ENCODE measurements at regions not wholly inside any gene's neighbourhood (a gene's known extent, or its start where the extent isn't known, plus 50 kb on each side); places are given as distances from the start of the nearest gene placed in this dataset.

GRCh38 chr4:144202081-144202480 lies 61.6 kb upstream of the GYPA start:
- Histone ChIP-seq H3K4me3 (ENCODE audit: insufficient read depth, low read depth, low read length) (no peak overlapping the region), H3K36me3 (replicated peaks; ENCODE audit: control insufficient read depth, insufficient read depth, low read length) (no peaks in the 10 kb centered on the region), H3K27me3 (ENCODE audit: control insufficient read depth, insufficient read depth, low read length) (no peaks in the 10 kb centered on the region)
- no peak for DNase-seq

- DNase-seq, result no peak
- Histone ChIP-seq H3K27me3 (ENCODE audit: control insufficient read depth, insufficient read depth, low read length) (no peaks in the 10 kb centered on the region), H3K36me3 (replicated peaks; ENCODE audit: control insufficient read depth, insufficient read depth, low read length) (no peaks in the 10 kb centered on the region), H3K4me3 (ENCODE audit: insufficient read depth, low read depth, low read length) (no peak overlapping the region)
Observed at GRCh38 chr4:144203155-144203554, 62.6 kb upstream of the GYPA start.

- no peak for DNase-seq
- H3K36me3 ChIP-seq (replicated peaks; ENCODE audit: control insufficient read depth, insufficient read depth, low read length), result no peaks in the 10 kb centered on the region
- no peaks in the 10 kb centered on the region for H3K27me3 ChIP-seq (ENCODE audit: control insufficient read depth, insufficient read depth, low read length)
- H3K4me3 ChIP-seq (ENCODE audit: insufficient read depth, low read depth, low read length), result no peak overlapping the region
Observed at GRCh38 chr4:144204431-144204830, 63.9 kb upstream of the GYPA start.

- H3K27me3 ChIP-seq (ENCODE audit: control insufficient read depth, insufficient read depth, low read length), result no peaks in the 10 kb centered on the region
- H3K36me3 ChIP-seq (replicated peaks; ENCODE audit: control insufficient read depth, insufficient read depth, low read length), result no peaks in the 10 kb centered on the region
- H3K4me3 ChIP-seq (ENCODE audit: insufficient read depth, low read depth, low read length), result no peak overlapping the region
- DNase-seq, result no peak
Observed at GRCh38 chr4:144206711-144207110, 66.2 kb upstream of the GYPA start.

GRCh38 chr4:144208074-144208473 lies 67.6 kb upstream of the GYPA start:
- H3K36me3 ChIP-seq (replicated peaks; ENCODE audit: control insufficient read depth, insufficient read depth, low read length), result no peaks in the 10 kb centered on the region
- H3K4me3 ChIP-seq (ENCODE audit: insufficient read depth, low read depth, low read length), result no peak overlapping the region
- H3K27me3 ChIP-seq (ENCODE audit: control insufficient read depth, insufficient read depth, low read length), result no peaks in the 10 kb centered on the region
- no peak for DNase-seq

- no peak for DNase-seq
- H3K4me3 ChIP-seq (ENCODE audit: insufficient read depth, low read depth, low read length), result no peak overlapping the region
- no peaks in the 10 kb centered on the region for H3K36me3 ChIP-seq (replicated peaks; ENCODE audit: control insufficient read depth, insufficient read depth, low read length)
- no peaks in the 10 kb centered on the region for H3K27me3 ChIP-seq (ENCODE audit: control insufficient read depth, insufficient read depth, low read length)
Observed at GRCh38 chr4:144209491-144209890, 69.0 kb upstream of the GYPA start.

GRCh38 chr4:144213371-144213770 lies 72.9 kb upstream of the GYPA start:
- Histone ChIP-seq H3K36me3 (replicated peaks; ENCODE audit: control insufficient read depth, insufficient read depth, low read length) (no peaks in the 10 kb centered on the region), H3K27me3 (ENCODE audit: control insufficient read depth, insufficient read depth, low read length) (no peaks in the 10 kb centered on the region), H3K4me3 (ENCODE audit: insufficient read depth, low read depth, low read length) (no peak overlapping the region)
- no peak for DNase-seq

- DNase-seq, result no peak
- H3K27me3 ChIP-seq (ENCODE audit: control insufficient read depth, insufficient read depth, low read length), result no peaks in the 10 kb centered on the region
- H3K4me3 ChIP-seq (ENCODE audit: insufficient read depth, low read depth, low read length), result no peak overlapping the region
- no peaks in the 10 kb centered on the region for H3K36me3 ChIP-seq (replicated peaks; ENCODE audit: control insufficient read depth, insufficient read depth, low read length)
Observed at GRCh38 chr4:144223149-144223548, 82.6 kb upstream of the GYPA start.

- no peaks in the 10 kb centered on the region for H3K27me3 ChIP-seq (ENCODE audit: control insufficient read depth, insufficient read depth, low read length)
- no peak overlapping the region for H3K4me3 ChIP-seq (ENCODE audit: insufficient read depth, low read depth, low read length)
- no peak for DNase-seq
- H3K36me3 ChIP-seq (replicated peaks; ENCODE audit: control insufficient read depth, insufficient read depth, low read length), result no peaks in the 10 kb centered on the region
Observed at GRCh38 chr4:144223661-144224060, 83.1 kb upstream of the GYPA start.

GRCh38 chr4:144259285-144259684 lies 118.8 kb upstream of the GYPA start:
- no peaks in the 10 kb centered on the region for H3K27me3 ChIP-seq (ENCODE audit: control insufficient read depth, insufficient read depth, low read length)
- no peaks in the 10 kb centered on the region for H3K36me3 ChIP-seq (replicated peaks; ENCODE audit: control insufficient read depth, insufficient read depth, low read length)
- no peak for DNase-seq
- no peak overlapping the region for H3K4me3 ChIP-seq (ENCODE audit: insufficient read depth, low read depth, low read length)

GRCh38 chr4:144267084-144267483 lies 126.6 kb upstream of the GYPA start:
- Histone ChIP-seq H3K27me3 (ENCODE audit: control insufficient read depth, insufficient read depth, low read length) (no peaks in the 10 kb centered on the region), H3K36me3 (replicated peaks; ENCODE audit: control insufficient read depth, insufficient read depth, low read length) (no peaks in the 10 kb centered on the region), H3K4me3 (ENCODE audit: insufficient read depth, low read depth, low read length) (no peak overlapping the region)
- no peak for DNase-seq

GRCh38 chr4:144280688-144281087 lies 140.2 kb upstream of the GYPA start:
- H3K36me3 ChIP-seq (replicated peaks; ENCODE audit: control insufficient read depth, insufficient read depth, low read length), result no peaks in the 10 kb centered on the region
- no peak overlapping the region for H3K4me3 ChIP-seq (ENCODE audit: insufficient read depth, low read depth, low read length)
- no peaks in the 10 kb centered on the region for H3K27me3 ChIP-seq (ENCODE audit: control insufficient read depth, insufficient read depth, low read length)
- DNase-seq, result no peak

- H3K36me3 ChIP-seq (replicated peaks; ENCODE audit: control insufficient read depth, insufficient read depth, low read length), result no peaks in the 10 kb centered on the region
- no peak for DNase-seq
- no peaks in the 10 kb centered on the region for H3K27me3 ChIP-seq (ENCODE audit: control insufficient read depth, insufficient read depth, low read length)
- no peak overlapping the region for H3K4me3 ChIP-seq (ENCODE audit: insufficient read depth, low read depth, low read length)
Observed at GRCh38 chr4:144283526-144283925, 143.0 kb upstream of the GYPA start.

- no peaks in the 10 kb centered on the region for H3K36me3 ChIP-seq (replicated peaks; ENCODE audit: control insufficient read depth, insufficient read depth, low read length)
- H3K4me3 ChIP-seq (ENCODE audit: insufficient read depth, low read depth, low read length), result no peak overlapping the region
- no peak for DNase-seq
- no peaks in the 10 kb centered on the region for H3K27me3 ChIP-seq (ENCODE audit: control insufficient read depth, insufficient read depth, low read length)
Observed at GRCh38 chr4:144284026-144284425, 143.5 kb upstream of the GYPA start.

GRCh38 chr4:144288011-144288903 lies 147.7 kb upstream of the GYPA start:
- no peak overlapping the region for H3K4me3 ChIP-seq (ENCODE audit: insufficient read depth, low read depth, low read length)
- no peaks in the 10 kb centered on the region for H3K36me3 ChIP-seq (replicated peaks; ENCODE audit: control insufficient read depth, insufficient read depth, low read length)
- no peak for DNase-seq
- H3K27me3 ChIP-seq (ENCODE audit: control insufficient read depth, insufficient read depth, low read length), result no peaks in the 10 kb centered on the region
